Stimulated activated CD8-positive, alpha-beta memory T cell treated with anti-CD3 and anti-CD28 coated beads, Interleukin-15, amount 100 ng/mL, for 4 hours (primary cell): ENCODE measurements at regions not wholly inside any gene's neighbourhood (a gene's known extent, or its start where the extent isn't known, plus 50 kb on each side); places are given as distances from the start of the nearest gene placed in this dataset.
"Not testable (repeated sequence)": the region's sequence is repeated elsewhere in the genome, so short reads cannot be mapped to it uniquely, and the experiment has no call there.

ENCODE experiments used
- DNase-seq, 2 donors: peaks; one replicate each; pipeline ENCODE4 v3.0.0-alpha.2; 2020; ENCODE audit warnings: low read depth in 2 of 2

DNA sequence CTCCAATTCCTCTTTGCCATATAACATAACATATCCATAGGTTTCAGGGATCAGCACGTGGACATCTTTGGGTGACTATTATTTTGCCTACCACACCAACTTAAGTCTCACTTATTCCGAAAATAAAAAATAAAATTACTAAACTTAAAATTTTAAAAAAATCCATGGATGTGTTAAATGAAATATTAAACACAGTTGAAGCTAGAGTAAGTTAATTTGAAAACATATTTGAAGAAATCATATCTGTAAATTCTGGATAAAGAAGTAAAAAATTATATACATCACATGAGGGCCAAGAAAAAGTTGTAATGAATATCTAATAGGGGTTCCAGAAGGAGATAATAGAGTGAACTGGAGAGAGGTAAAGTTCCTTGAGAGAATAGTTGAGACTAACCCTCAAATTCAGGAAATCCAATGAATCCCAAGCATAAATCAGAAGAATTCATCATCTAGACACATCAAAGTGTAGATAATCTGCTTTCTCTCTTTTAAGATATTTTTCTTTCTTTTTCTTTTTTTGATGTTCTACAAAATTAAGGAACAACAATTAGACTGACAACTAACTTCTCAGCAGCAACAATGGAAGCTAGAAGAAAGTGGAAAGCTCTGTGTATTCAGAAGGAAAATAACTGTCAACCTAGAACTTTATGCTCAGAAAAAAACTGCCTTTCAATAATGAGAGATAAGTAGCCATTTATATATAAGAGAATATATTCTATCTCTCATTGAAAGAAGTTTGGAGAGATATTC is 147.4 kb downstream of the ABHD5 start:
- no peak for DNase-seq

DNA sequence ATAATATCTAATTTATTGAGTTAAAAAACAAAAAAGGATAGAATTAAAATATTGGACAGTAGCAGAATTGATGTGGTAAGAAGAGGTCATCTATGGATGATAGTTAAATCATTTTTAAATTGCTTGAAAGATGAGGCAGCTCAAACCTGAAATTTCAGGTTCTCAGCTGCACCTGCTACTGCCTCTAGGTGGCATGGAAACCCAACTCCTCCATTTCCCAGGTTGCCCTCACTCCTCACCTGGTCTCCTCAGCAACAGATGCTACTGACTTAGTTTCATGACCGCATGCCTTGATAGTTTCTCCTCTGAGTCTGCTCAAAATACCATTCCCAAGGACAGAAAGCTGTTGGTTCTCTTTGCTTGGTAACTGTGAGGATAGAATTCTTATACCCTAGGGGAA is 148.1 kb downstream of the ABHD5 start:
- DNase-seq: no peak

GRCh38 chr3:43843386-43843785 is 152.6 kb downstream of the ABHD5 start:
- DNase-seq: no peak

GRCh38 chr3:43844757-43845156 is 154.0 kb downstream of the ABHD5 start:
- DNase-seq: no peak

DNA sequence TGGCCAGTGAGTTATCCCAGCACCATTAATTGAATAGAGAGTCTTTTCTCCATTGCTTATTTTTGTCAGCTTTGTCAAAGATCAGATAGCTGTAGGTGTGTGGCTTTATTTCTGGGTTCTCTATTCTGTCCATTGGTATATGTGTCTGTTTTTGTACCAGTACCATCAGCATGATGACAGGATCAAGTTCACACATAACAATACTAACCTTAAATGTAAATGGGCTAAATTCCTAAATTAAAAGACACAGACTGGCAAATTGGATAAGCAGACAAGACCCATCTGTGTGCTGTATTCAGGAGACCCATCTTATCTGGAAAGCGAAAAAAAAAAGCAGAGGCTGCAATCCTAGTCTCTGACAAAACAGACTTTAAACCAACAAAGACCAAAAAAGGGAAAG is 154.8 kb downstream of the ABHD5 start:
- not testable (repeated sequence) for DNase-seq

GRCh38 chr3:43852066-43852465 is 161.3 kb downstream of the ABHD5 start:
- DNase-seq: no peak

- DNase-seq: no peak
These were observed 163.5 kb downstream of the ABHD5 start for GRCh38 chr3:43854283-43854682.

GRCh38 chr3:43854916-43855315 is 164.2 kb downstream of the ABHD5 start:
- DNase-seq: no peak

- DNase-seq: no peak
These were observed 165.0 kb downstream of the ABHD5 start for GRCh38 chr3:43855674-43856299.

DNA sequence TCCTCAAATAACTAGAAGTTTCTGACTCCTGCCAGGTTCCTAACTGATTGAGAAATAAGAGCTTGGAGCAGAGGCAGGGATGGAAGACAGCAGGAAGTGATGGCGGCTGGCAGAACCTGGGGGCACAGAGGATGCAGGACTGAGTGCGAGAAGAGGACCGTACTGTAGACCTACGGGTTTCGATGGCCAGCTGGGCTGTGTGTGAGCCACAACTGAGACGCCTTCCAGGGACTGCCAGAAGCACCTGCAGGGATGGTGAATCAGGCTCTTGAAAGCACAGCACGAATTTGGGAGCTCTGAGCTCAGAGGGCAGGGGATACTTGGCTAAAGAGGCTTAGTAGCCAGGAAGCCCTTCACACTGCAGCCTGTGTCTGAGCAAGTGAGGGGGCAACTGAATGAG is 165.6 kb downstream of the ABHD5 start:
- DNase-seq: no peak

- no peak for DNase-seq
These were observed 166.0 kb downstream of the ABHD5 start for GRCh38 chr3:43856761-43857160.

DNA sequence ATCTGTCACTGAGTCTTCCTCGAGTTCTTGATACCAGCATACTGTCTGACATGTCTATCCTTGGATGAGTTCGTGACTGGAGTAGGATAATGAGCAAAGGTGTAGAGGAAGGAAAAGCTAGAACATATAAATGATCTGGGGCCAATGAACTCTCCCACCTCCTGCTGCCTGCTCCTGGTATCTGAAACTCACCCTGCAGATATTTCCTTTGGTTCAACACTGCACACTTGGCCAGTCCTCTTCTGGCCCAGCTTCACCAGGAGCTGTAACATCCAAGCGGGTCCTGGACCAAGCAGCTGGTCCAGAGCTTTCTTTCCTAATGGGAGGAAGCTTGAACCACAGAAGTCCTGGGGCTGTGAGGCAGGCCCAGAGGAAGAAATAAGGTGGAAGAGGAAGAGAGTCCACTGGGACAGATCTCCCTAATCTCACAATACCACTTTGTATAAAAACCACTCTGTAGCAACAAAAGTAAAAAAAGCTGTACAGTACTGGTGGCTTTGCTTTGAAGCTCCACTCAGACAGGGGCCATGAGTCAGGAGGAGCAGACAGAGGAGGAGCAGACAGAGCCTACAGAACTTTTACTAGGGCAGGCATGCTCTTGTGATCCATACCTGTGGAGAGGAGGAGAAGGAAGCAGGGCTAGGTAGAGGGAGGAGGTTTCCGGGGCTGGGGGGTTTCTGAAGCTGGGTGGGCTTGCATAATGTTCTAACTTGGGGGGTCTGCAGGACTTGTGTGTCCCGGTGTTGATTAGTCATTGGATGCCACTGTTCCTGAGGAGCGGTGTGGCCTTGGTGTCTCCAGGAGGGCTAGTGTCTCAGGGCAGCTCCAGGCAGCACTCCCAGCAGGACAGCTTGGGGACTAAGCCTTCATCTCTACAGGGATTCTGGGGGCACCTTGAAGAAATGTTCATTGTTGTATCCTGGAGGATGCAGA is 166.9 kb downstream of the ABHD5 start:
- DNase-seq: no peak

DNA sequence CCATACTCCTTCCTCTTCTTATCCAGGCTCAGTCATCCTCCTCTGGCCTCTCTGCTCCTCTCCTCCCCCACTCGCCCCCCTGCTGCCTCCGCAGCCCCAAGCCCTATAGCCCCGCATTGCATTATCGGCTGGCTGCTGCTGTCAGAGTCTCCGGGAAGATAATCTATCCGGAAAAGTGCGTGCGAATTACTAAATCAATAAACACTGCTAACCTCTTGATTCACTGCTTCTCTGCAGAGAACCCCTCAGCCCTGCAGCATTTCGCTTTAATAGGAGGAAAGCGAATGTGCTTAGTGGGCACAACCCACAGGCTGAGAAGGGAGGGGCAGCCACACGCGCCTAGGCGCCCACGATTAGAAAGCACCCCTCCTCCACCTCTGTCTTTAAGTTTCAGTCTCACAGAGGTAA is 167.6 kb downstream of the ABHD5 start:
- no peak for DNase-seq

GRCh38 chr3:43859766-43860165 is 169.0 kb downstream of the ABHD5 start:
- no peak for DNase-seq

DNA sequence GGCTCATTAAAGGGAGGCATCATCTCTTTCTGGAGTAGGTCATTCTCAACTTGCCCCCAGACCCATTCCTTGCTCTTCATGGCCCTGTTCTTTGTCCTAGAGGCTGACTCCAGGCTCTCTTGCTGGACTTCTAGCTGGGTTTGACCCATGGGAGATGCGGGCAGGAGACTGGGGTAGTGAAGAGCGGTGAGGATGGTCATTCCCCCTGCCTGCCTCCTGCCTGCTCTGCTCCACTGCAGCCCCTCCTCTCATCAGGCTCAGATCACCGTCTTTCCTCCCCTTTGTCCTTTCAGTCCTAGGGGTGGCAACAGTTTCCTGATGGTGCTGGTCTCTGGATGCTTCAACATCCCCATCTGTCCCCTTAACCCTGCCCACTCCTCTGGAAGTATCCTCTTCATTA is 170.9 kb downstream of the ABHD5 start:
- DNase-seq: no peak

DNA sequence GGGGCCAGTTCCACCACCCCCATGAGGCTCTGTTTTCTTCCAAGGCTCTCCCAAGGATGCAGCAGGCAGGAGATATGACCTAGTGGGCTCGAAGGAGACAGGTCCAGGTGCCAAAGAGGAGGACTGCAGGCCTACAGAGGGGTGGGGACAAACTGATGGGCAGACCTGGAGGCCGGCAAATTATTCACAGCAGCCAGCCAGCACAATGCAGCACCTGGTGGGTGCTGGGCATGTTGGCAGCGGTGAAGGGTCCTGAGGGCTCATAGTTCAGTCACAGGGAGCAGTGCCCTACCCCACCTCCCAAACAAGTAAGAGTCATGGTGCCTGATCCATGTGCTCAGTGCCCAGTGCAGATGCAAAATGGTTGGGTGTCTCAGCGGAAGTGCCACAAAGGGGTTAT is 171.7 kb downstream of the ABHD5 start:
- no peak for DNase-seq

DNA sequence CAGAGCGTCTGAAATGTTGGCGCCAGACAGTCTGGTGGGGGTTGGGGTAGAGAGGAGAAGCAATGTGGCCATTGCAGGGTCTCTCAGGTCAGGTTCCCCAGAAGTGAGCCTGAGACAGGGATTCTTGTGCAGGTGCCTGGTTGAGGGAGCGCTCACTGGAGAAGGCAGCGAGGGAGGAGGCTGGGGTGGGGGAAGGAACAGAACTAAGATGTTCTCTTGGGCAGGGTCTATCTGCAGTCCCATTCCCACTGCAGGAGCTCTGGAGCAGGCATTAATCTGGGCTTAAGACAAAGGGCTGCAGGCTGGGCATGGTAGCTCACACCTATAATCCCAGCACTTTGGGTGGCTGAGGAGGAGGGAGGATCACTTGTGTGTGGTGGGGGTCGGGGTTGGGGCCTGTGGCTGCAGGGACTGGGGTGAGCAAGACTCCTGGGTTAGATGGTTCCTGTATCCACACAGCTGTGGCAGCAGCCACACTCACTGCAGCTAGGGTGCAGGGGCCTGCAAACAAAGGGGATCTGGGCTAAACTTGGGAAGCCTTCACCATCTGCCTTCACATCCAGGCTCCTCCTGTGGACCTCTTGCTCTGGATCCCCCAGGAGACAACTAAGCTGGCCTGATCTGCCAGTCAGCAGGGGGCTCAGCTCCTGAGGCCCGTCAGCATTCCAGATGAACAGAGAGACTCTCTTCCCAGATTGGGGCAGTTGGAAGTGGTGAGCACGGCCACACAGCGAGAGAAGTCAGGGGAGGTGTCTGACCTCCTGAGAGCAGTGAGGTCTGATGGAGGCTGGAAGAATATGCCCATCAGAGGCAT is 172.5 kb downstream of the ABHD5 start:
- no peak for DNase-seq

GRCh38 chr3:43863966-43864933 is 173.5 kb downstream of the ABHD5 start:
- DNase-seq: no peak

DNA sequence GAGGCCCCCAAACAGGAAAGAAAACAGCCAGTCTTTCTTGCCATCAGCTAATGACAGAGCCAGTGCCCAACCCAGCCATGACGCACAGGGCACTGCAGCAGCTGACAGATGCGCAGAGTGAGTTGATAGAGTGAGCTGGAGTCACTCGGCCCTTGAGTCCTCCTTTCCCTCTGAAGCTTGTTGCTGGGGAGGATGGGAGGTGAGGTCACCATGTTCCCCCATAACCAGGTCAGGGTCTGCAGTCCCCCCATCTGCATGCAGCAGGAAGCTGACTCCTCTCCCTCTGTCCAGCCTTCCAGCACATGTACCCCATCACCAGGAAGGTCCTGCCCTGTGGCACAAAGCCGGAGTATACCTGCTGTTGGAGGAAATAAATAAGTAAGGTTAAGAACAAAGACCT is 174.6 kb downstream of the ABHD5 start:
- no peak for DNase-seq

DNA sequence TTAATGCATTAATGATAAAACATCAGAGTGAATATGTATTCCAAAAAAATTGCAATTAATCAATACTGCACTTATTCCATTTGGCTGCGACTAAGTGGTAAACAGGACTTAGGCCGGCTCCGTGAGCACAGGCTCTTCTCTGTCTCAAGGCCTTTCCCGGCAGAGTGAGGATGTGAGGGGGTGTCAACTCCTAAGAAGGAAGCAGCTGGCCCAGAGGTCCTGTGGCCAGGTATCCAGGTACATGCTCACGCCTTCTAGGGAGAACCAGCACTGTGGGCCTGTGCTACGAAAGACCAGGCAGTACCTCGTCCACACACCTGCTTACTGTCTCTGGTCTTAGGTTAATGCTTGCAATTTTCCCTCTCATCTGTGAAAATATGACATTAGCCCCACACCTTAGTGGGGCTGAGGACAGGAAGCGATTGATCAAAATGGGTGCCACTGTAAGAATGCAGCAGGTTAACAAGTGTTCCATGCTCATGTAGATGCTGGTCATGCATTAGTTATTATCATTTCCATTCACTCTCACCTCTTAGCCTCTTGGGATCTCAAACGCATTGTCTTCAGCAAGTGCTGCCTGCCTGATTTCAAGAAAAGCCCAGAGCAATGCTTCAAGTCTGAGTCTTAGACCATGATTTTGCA is 175.3 kb downstream of the ABHD5 start:
- no peak for DNase-seq
